Fibroblast of villous mesenchyme (primary cell): ENCODE measurements at regions not wholly inside any gene's neighbourhood (a gene's known extent, or its start where the extent isn't known, plus 50 kb on each side); places are given as distances from the start of the nearest gene placed in this dataset. TPM values are rescaled to one million over a fixed set of nuclear protein-coding genes. Genes with fewer than 3 reads are reported as not detected.

Source experiments
- DNase-seq: peaks from one replicate; pipeline ENCODE4 v3.0.0-alpha.2; 2010; ENCODE audit warnings: low read depth
- H3K4me3 ChIP-seq: 2 replicates; pipeline ENCODE4 v1.5.1; 2011; ENCODE audit warnings: low read depth, mild to moderate bottlenecking, low read length
- small RNA-seq: library from RNA; depleted of rRNA; stranded (forward); fragments of <200 nt; gene quantifications from one replicate; pipeline ENCODE3, GENCODE V24; 2012
- TF ChIP-seq, protein P1 (sequence below): IDR thresholded peaks from 2 replicates; pipeline ENCODE4 v1.5.1; 2012; ENCODE audit warnings: low read depth, mild to moderate bottlenecking, low read length; ENCODE audit not compliant: insufficient read depth

DNA sequence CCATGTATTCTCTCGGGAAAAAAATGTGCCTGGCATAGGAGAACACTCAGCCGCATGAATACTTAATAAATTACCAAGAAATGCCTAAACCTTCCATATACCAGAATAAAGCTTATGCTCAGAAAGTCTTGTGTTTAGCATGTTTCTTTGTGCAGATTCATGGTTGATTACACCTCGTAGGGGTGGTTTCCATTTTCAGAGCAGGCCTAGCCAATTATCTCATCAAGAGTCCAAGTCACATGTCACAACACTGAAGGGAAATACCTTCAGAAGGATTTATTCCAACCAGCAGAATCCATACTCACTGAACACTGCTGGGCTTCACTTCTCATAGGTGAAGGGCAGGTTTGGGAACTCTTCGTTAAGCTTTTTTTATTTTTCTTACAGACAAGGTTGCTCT lies 539.7 kb downstream of the PLXDC2 start:
- no peak overlapping the region for H3K4me3 ChIP-seq
- DNase-seq, result no peak
- TF ChIP-seq, protein P1, sequence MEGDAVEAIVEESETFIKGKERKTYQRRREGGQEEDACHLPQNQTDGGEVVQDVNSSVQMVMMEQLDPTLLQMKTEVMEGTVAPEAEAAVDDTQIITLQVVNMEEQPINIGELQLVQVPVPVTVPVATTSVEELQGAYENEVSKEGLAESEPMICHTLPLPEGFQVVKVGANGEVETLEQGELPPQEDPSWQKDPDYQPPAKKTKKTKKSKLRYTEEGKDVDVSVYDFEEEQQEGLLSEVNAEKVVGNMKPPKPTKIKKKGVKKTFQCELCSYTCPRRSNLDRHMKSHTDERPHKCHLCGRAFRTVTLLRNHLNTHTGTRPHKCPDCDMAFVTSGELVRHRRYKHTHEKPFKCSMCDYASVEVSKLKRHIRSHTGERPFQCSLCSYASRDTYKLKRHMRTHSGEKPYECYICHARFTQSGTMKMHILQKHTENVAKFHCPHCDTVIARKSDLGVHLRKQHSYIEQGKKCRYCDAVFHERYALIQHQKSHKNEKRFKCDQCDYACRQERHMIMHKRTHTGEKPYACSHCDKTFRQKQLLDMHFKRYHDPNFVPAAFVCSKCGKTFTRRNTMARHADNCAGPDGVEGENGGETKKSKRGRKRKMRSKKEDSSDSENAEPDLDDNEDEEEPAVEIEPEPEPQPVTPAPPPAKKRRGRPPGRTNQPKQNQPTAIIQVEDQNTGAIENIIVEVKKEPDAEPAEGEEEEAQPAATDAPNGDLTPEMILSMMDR, result no peak

DNA sequence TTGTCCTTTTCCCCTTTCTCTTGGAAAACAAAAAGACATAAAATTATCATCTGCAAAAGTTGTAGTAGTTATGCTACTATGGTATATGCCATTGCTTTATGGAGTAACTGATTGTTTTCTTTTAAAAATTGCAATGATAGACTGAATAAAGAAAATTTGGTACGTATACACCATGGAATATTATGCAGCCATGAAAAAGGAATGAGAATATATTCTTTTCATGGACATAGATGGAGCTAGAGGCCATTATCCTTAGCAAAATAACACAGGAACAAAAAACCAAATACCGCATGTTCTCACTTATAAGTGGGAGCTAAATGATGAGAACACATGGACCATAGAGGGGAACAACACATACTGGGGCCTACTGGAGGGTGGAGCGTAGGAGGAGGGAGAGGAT lies 538.8 kb downstream of the PLXDC2 start:
- no peak for DNase-seq
- no peak overlapping the region for H3K4me3 ChIP-seq
- TF ChIP-seq, protein P1, result no peak

DNA sequence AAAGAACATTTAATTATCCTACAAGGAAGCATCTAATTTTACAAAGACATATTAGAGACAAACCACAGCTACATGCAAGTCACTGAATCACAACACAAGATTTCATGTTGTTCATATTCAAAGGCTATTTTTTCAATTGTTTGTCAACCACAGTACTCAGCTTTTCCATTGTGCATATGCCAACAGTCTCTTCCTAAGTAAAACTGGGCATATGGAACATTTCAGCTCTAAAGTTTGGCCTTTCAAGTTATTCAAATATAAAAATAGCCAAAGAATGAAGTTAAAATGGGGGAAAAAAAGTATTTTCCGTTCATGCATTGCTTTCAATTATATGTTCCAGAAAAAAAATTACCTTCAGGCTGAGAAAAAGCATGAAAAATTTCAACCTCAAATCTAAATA lies 537.9 kb downstream of the PLXDC2 start:
- DNase-seq, result no peak

DNA sequence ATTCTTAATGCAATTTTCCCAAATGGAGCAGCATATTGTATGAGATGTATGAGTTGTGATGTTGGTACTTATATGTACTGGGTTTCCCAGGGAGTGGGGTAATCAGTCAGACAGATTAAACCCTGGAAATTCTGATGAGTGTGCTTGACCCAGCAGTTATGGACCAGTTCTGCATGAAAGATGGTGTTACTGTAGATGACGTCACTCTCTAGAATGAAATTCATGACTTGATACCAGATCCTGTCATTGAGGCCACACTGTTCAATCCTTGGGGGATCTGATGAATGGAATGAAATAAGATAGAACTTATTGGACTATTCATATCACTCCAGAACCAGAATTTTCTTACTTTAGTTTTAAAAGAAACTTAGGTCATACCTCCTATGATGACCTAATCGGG lies 534.3 kb downstream of the PLXDC2 start:
- TF ChIP-seq, protein P1, result no peak
- DNase-seq, result no peak
- H3K4me3 ChIP-seq, result no peak overlapping the region

More for the DNA sequence above, 537.9 kb downstream of the PLXDC2 start:
- no peak overlapping the region for H3K4me3 ChIP-seq
- TF ChIP-seq, protein P1, result no peak

DNA sequence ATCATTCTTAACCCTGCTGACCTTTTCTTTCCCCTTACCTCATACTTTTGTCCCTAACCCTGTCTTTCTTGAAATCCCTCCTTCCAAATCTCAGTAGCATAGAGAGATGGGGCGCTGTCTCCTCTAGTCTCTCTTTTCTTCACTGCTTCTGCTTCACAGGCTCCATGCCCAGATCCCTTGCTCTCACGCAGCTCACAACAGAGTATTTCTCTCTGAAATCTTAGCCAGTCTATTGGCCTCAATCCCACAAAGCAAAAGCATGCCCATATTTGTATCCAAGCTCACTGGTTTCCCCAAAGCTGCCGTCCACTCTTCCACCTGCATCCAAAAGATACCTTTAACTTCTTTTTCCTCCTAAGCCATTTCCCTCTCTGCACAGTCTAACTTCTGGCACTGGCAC lies 526.8 kb downstream of the PLXDC2 start:
- no peak overlapping the region for H3K4me3 ChIP-seq
- TF ChIP-seq, protein P1, result no peak
- DNase-seq, result no peak

Small RNA genes lying in the stretch of these regions (small RNA-seq; reads per million reads assigned to genes)
- not detected for gene AL590032.1
- not detected for gene MIR4675
